GM13977 (cell line): ENCODE measurements at regions not wholly inside any gene's neighbourhood (a gene's known extent, or its start where the extent isn't known, plus 50 kb on each side); places are given as distances from the start of the nearest gene placed in this dataset.

Experiments used
- DNase-seq: peaks from one replicate; pipeline ENCODE4 v3.0.0; 2012; ENCODE audit warnings: low spot score
- in situ Hi-C: fragments of 300-500 bp; cut with MboI; formaldehyde crosslinking; loops from one replicate; pipeline ENCODE4 v1.12.0; 2022; ENCODE audit warnings: low sequenced_read_pairs, low pct_unique_long_range_greater_than_20kb, mixed read lengths, inconsistent platforms; ENCODE audit not compliant: unreplicated experiment
- TF ChIP-seq, protein P1 (sequence below): IDR thresholded peaks from 2 replicates; pipeline ENCODE4 v1.5.1; 2012; ENCODE audit warnings: mild to moderate bottlenecking, control low read depth; ENCODE audit not compliant: insufficient read depth; ENCODE audit errors: extremely low read depth, missing control alignments

DNA sequence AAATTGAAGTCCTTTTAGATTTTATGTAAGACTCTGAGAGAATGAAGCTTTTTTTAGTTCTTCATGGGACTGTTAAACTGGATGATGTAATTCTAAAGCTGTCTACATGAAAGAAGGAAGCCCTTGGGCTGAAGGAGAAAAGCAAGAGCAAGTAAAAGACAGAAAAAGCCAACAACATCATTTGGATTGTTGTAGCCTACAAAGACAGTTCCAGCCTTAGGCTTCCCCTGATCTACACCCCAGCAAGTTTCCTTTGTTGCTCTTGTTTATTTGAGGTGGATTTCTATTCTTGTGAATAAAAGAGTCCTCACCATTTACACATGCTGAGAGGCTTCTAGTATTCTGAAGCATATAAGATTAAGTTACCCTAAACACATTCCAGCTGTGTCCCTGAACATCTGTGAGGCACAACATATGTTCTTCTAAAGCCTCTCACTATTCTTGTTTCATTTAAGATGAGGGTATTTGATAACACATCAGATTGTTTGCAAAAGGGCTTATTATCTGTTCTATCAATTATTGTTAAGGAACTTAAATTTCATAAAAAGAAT lies 377.8 kb downstream of the LNPK start:
- TF ChIP-seq, protein P1, sequence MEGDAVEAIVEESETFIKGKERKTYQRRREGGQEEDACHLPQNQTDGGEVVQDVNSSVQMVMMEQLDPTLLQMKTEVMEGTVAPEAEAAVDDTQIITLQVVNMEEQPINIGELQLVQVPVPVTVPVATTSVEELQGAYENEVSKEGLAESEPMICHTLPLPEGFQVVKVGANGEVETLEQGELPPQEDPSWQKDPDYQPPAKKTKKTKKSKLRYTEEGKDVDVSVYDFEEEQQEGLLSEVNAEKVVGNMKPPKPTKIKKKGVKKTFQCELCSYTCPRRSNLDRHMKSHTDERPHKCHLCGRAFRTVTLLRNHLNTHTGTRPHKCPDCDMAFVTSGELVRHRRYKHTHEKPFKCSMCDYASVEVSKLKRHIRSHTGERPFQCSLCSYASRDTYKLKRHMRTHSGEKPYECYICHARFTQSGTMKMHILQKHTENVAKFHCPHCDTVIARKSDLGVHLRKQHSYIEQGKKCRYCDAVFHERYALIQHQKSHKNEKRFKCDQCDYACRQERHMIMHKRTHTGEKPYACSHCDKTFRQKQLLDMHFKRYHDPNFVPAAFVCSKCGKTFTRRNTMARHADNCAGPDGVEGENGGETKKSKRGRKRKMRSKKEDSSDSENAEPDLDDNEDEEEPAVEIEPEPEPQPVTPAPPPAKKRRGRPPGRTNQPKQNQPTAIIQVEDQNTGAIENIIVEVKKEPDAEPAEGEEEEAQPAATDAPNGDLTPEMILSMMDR: no peak
- DNase-seq: no peak
- in situ Hi-C loops: no loop called here

DNA sequence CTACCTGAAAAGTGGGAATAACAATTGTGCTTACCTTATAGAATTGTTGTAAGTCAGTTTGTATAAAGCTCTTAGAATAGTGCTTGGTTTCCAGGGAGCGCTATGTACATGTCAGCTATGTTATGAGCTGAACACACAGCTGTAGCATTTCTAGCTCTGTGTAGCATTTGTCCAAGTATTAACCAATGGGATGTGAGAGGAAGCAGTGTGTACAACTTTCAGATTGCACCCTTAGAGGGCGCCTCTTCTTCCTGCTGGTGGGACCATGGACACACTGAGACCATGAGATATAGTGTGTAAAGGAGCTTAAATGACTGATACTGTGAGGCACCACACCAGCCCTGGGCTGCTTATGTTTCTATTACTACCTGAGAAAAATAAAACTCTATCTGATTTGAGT lies 380.2 kb downstream of the LNPK start:
- in situ Hi-C loops: no loop called here
- DNase-seq: no peak
- TF ChIP-seq, protein P1: no peak

DNA sequence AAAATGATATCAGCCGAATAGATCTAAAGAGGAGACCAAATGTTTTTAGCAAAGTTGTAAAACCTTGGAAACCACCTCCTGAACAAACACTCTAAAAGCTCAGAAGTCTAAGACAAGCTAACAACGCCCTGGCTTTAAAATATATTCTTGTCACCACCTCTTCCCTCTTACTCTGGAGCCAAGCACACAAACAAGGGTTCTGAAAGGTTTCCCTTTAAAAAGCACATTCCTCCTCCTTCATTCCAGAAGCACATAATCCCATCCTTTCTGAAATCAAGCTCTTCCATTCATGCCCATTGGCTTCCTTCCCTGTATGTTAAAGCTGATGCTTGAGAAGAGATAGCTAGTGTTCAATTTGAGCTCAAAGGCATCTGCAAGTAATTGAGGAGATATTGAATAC lies 382.0 kb downstream of the LNPK start:
- TF ChIP-seq, protein P1: no peak
- no peak for DNase-seq
- in situ Hi-C loops: no loop called here

DNA sequence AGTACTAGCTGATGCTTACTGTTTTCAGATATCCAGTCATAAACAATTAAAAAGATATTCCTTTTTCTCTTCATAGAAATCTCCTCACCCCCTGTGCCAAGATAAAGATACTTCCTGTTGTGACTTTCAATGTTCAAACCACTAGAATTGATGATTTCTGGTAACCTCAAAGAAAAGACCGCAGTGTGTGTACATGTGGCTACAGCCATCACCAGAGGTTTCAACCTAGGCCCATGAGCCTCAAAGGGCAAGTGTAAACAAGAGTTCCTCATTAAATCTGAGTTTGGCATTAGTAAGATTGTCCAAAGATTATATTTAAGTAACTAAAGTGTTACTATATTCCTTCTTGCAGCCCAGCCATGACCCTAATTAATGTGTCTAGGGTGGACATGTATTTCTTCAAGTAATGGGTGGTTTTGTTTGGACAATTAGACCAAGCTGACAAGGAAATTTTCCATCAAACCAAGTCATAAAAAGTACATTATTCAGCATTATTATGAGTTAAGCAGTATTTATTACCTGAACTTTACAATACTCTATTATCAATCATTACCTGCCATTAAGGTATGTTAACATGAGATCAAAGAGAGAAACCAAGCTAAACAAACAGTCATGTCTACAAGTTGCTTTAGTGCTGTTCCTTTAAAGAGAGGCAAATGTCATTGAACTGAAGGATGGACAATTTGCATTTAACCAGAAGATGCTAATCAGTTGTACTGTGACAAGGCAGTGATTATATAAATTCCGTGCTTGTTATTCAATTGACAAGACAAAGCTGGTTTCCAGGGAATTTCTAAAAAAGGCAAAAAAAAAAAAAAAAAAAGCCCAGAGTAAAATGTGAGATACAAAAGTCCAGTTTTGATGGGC lies 382.7 kb downstream of the LNPK start:
- no peak for DNase-seq
- TF ChIP-seq, protein P1: no peak
- in situ Hi-C loops: no loop called here

DNA sequence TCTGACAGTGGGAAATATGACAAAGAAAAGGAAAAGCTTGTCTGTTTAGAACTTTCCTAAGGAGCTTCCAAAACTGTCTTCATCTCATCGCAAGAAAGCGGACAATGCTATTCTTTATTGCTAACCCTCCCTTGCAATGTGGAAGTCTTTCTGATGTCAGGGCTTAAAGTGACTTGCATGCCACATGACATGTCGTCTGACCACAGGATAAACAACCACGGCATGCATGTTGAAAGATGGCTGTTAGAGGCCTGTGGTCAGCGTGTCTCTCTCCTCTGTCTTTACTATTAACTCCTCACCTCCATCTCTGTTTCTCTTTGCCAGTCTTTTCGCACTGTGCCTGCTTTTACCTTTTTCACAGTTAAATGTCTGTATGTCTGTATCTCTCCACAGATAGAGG lies 389.8 kb downstream of the LNPK start:
- in situ Hi-C loops: no loop called here

DNA sequence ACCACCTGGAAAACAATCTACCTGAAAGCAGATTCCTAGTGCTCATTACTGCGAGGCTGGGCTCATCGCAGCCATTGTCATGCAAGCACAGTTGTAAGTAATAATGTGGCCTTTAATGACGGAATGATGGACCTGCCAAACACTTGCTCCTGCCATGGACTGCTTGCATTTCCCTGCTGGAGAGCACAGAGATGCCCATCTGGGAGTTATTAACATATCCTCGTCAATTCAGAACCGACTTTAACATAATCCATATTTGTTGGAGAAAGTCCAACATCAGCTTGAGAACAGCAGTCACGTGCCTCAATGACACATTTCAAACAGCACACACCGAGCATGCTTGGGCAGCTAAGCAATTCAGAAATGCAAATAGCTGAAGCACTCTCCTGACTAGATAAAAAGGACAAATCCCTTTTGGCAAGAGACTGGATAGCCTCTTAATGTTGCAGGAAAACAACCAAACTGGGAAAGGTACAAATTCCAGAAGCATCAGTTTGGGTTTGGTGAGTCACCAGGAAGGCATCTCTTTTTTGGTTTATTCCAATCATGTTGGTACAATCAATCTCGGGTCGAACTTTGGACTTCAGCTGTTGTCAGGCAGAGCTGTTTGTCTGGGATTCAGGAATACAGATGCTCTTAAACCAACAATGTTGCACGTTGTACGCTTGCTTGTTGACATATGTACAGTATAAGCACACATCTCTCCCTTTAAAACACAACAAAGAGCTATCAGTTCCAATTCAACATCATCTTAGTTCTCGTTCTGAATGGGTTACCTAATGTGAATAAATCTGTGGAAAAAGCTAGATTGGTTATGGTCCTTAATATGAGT lies 395.8 kb downstream of the LNPK start:
- no peak for DNase-seq
- in situ Hi-C loops: no loop called here
- TF ChIP-seq, protein P1: no peak

More for the DNA sequence above, 389.8 kb downstream of the LNPK start:
- TF ChIP-seq, protein P1: no peak
- no peak for DNase-seq
